GM12878 (cell line): ENCODE measurements at regions not wholly inside any gene's neighbourhood (a gene's known extent, or its start where the extent isn't known, plus 50 kb on each side); places are given as distances from the start of the nearest gene placed in this dataset.

Source experiments
- ATAC-seq: fragments of 200-7000 bp; cut with Tn5 transposase; 3 replicates; pipeline ENCODE4 v1.9.1; 2020; ENCODE audit warnings: mild to moderate bottlenecking, moderate library complexity
- BruUV-seq: library from RNA; stranded (reverse); fragments of 400-500 nt; replicated peaks from 2 replicates; lab custom pipeline; 2021; lab: Mats Ljungman, UMichigan
- CTCF ChIA-PET: fragments of 300-600 bp; sonication (Branson Sonifier 250); formaldehyde crosslinking; extraction: SDS; loops from one replicate; lab custom pipeline; 2021; ENCODE audit warnings: inconsistent platforms; lab: Yijun Ruan, JAX
- POLR2A ChIA-PET: fragments of 350-600 bp; formaldehyde crosslinking; extraction: SDS; loops from one replicate; lab custom pipeline; 2021; ENCODE audit warnings: inconsistent platforms; lab: Charles Lee
- RAD21 ChIA-PET: fragments of 300-600 bp; sonication (Branson Sonifier 250); formaldehyde crosslinking; loops from one replicate; lab custom pipeline; 2023; ENCODE audit warnings: antibody characterized with exemption; ENCODE audit not compliant: unreplicated experiment; lab: Charles Lee
- SMC1A ChIA-PET: fragments of 300-600 bp; sonication (Branson Sonifier 250); formaldehyde crosslinking; loops from one replicate; lab custom pipeline; 2023; ENCODE audit not compliant: unreplicated experiment, uncharacterized antibody; lab: Charles Lee
- DNase-seq: peaks from one replicate; pipeline ENCODE4 v3.0.0-alpha.2; 2011; ENCODE audit warnings: low read depth, low spot score
- FAIRE-seq: peaks from 3 replicates; lab custom pipeline; 2011; peaks lifted over from hg19 to GRCh38; lab: Jason Lieb, UNC
- H2AFZ ChIP-seq: 2 replicates; pipeline ENCODE4 v1.6.0; 2011; ENCODE audit warnings: low read depth, low read length, control low read depth; ENCODE audit not compliant: control insufficient read depth
- H3K27ac ChIP-seq: 2 replicates; pipeline ENCODE4 v1.5.1; 2011; ENCODE audit warnings: control low read depth; ENCODE audit not compliant: control insufficient read depth, insufficient read depth
- H3K27me3 ChIP-seq, 2 experiments: replicated peaks in 1 of 2; 2 replicates each; pipeline versions ENCODE4 v1.6.0 to v1.6.1; 2011; ENCODE audit warnings: low read length in 1 of 2; ENCODE audit not compliant: control insufficient read depth in 2 of 2, insufficient read depth in 2 of 2
- H3K36me3 ChIP-seq, 2 experiments: 2 replicates each; pipeline ENCODE4 v1.5.1; 2011; ENCODE audit warnings: low read length in 1 of 2; ENCODE audit not compliant: control insufficient read depth in 2 of 2, insufficient read depth in 2 of 2
- H3K4me1 ChIP-seq: 2 replicates; pipeline ENCODE4 v1.6.1; 2011; ENCODE audit warnings: mild to moderate bottlenecking, low read length, moderate library complexity, mixed read lengths; ENCODE audit not compliant: control insufficient read depth, insufficient read depth
- H3K4me2 ChIP-seq: 2 replicates; pipeline ENCODE4 v1.6.0; 2011; ENCODE audit warnings: control low read depth; ENCODE audit not compliant: control insufficient read depth, insufficient read depth
- H3K4me3 ChIP-seq: fragments of 200-600 bp; sonication (generic); 2 replicates; pipeline ENCODE4 v1.5.1; 2016
- H3K79me2 ChIP-seq: 2 replicates; pipeline ENCODE4 v1.6.0; 2011; ENCODE audit warnings: low read length; ENCODE audit not compliant: control insufficient read depth, insufficient read depth
- H3K9ac ChIP-seq: 2 replicates; pipeline ENCODE4 v1.8.0; 2011; ENCODE audit warnings: low read length, control low read depth, mixed read lengths; ENCODE audit not compliant: control insufficient read depth, insufficient read depth
- H3K9me3 ChIP-seq: replicated peaks from 3 replicates; pipeline ENCODE4 v1.5.1; 2011; ENCODE audit warnings: mild to moderate bottlenecking, low read length; ENCODE audit not compliant: control insufficient read depth, insufficient read depth
- H4K20me1 ChIP-seq: 2 replicates; pipeline ENCODE4 v1.6.0; 2011; ENCODE audit not compliant: control insufficient read depth, insufficient read depth
- ASH2L ChIP-seq: fragments of 300-600, 200-600 bp; sonication (generic); IDR thresholded peaks from 2 replicates; pipeline ENCODE4 v1.6.1; 2017; ENCODE audit warnings: low read depth, mild to moderate bottlenecking, borderline replicate concordance
- ATF2 ChIP-seq: IDR thresholded peaks from 2 replicates; pipeline ENCODE4 v1.6.1; 2012; ENCODE audit warnings: low read length, inconsistent platforms
- ATF7 ChIP-seq: fragments of 450-650 bp; IDR thresholded peaks from 2 replicates; pipeline ENCODE4 v1.6.1; 2016; ENCODE audit warnings: low read depth, mild to moderate bottlenecking
- ESRRA ChIP-seq: IDR thresholded peaks from 2 replicates; pipeline ENCODE4 v1.6.1; 2012; ENCODE audit warnings: mild to moderate bottlenecking, low read length, improper control_type of control experiment
- FOXK2 ChIP-seq: fragments of 450-650 bp; IDR thresholded peaks from 2 replicates; pipeline ENCODE4 v1.6.1; 2017; ENCODE audit warnings: mild to moderate bottlenecking, moderate library complexity
- NFYA ChIP-seq: IDR thresholded peaks from 2 replicates; pipeline ENCODE4 v1.6.1; 2011; ENCODE audit warnings: low read depth, mild to moderate bottlenecking, low read length, improper control_type of control experiment, borderline replicate concordance
- PAX5 ChIP-seq: IDR thresholded peaks from 2 replicates; pipeline ENCODE4 v1.6.1; 2011; ENCODE audit warnings: low read depth, low read length, borderline replicate concordance
- POLR2AphosphoS2 ChIP-seq: IDR thresholded peaks from 2 replicates; pipeline ENCODE4 v1.6.1; 2011; ENCODE audit warnings: low read depth, mild to moderate bottlenecking, low read length, improper control_type of control experiment, moderate library complexity
- POU2F2 ChIP-seq: IDR thresholded peaks from 3 replicates; pipeline ENCODE4 v1.6.1; 2011; ENCODE audit warnings: low read depth, mild to moderate bottlenecking, low read length, borderline replicate concordance
- SIN3A ChIP-seq: IDR thresholded peaks from 2 replicates; pipeline ENCODE4 v1.6.1; 2012; ENCODE audit warnings: low read depth, low read length, improper control_type of control experiment
- SREBF1 ChIP-seq: IDR thresholded peaks from 2 replicates; pipeline ENCODE4 v1.6.1; 2012; ENCODE audit warnings: mild to moderate bottlenecking, low read length
- ZNF207 ChIP-seq: fragments of 450-650 bp; IDR thresholded peaks from 2 replicates; pipeline ENCODE4 v1.6.1; 2014; ENCODE audit warnings: antibody characterized with exemption, mild to moderate bottlenecking, borderline replicate concordance
- ZNF384 ChIP-seq: IDR thresholded peaks from 2 replicates; pipeline ENCODE4 v1.6.1; 2012; ENCODE audit warnings: low read depth, mild to moderate bottlenecking, low read length, improper control_type of control experiment, borderline replicate concordance
- ZSCAN29 ChIP-seq: fragments of 450-650 bp; IDR thresholded peaks from 2 replicates; pipeline ENCODE4 v1.6.1; 2017; ENCODE audit warnings: mild to moderate bottlenecking, moderate library complexity
- WGBS: methylation state at CpG from one replicate; pipeline ENCODE4 v1.1.6; 2016; ENCODE audit warnings: low lambda C conversion rate; ENCODE audit not compliant: insufficient replicate concordance, insufficient coverage; ENCODE audit errors: missing lambda C conversion rate; 5-methylcytosine and 5-hydroxymethylcytosine counted together
- in situ Hi-C: fragments of 300-500 bp; cut with MboI; formaldehyde crosslinking; loops from 9 replicates; pipeline ENCODE4 v1.14.3; 2018; ENCODE audit warnings: mixed read lengths
- intact Hi-C: fragments of 100-400 bp; cut with micrococcal nuclease; formaldehyde crosslinking; loops from one replicate; pipeline ENCODE4 v1.14.2; 2022; ENCODE audit not compliant: unreplicated experiment
- TF ChIP-seq, protein P1 (sequence below): fragments of 450-650 bp; conservative IDR thresholded peaks from 2 replicates; pipeline ENCODE4 v1.6.1; 2017; ENCODE audit warnings: mild to moderate bottlenecking, moderate library complexity

GRCh38 chr12:85693093-85693665 is 143.0 kb downstream of the RASSF9 start:
- H3K79me2 ChIP-seq: no peaks in the 10 kb centered on the region
- CTCF ChIA-PET: no interaction called here
- no peaks in the 10 kb centered on the region; the same call in 1 of the 2 replicates for H4K20me1 ChIP-seq
- TF ChIP-seq ATF2: no peak
- no peak for TF ChIP-seq SREBF1
- TF ChIP-seq ATF7: no peak
- no peak for TF ChIP-seq SIN3A
- no peak for TF ChIP-seq ASH2L
- no peak for TF ChIP-seq ZNF207
- TF ChIP-seq ZSCAN29: no peak
- no peak for TF ChIP-seq NFYA
- no peak for TF ChIP-seq ESRRA
- no peak for TF ChIP-seq PAX5
- TF ChIP-seq, protein P1, sequence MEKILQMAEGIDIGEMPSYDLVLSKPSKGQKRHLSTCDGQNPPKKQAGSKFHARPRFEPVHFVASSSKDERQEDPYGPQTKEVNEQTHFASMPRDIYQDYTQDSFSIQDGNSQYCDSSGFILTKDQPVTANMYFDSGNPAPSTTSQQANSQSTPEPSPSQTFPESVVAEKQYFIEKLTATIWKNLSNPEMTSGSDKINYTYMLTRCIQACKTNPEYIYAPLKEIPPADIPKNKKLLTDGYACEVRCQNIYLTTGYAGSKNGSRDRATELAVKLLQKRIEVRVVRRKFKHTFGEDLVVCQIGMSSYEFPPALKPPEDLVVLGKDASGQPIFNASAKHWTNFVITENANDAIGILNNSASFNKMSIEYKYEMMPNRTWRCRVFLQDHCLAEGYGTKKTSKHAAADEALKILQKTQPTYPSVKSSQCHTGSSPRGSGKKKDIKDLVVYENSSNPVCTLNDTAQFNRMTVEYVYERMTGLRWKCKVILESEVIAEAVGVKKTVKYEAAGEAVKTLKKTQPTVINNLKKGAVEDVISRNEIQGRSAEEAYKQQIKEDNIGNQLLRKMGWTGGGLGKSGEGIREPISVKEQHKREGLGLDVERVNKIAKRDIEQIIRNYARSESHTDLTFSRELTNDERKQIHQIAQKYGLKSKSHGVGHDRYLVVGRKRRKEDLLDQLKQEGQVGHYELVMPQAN: no peak
- TF ChIP-seq ZNF384: no peak
- TF ChIP-seq POU2F2: no peak
- TF ChIP-seq FOXK2: no peak
- no peak for TF ChIP-seq POLR2AphosphoS2
- POLR2A ChIA-PET: no interaction called here
- no peak overlapping the region for H2AFZ ChIP-seq
- intact Hi-C loops: no loop called here
- no peak for ATAC-seq
- H3K9ac ChIP-seq: no peak overlapping the region
- H3K9me3 ChIP-seq: no peaks in the 10 kb centered on the region
- in situ Hi-C loops: no loop called here
- BruUV-seq: no TSS peak
- no peaks in the 10 kb centered on the region for H3K36me3 ChIP-seq
- no peaks in the 10 kb centered on the region for H3K27me3 ChIP-seq
- DNase-seq: no peak
- RAD21 ChIA-PET: no interaction called here
- no peak overlapping the region for H3K4me3 ChIP-seq
- no peaks in the 10 kb centered on the region for H3K4me1 ChIP-seq
- SMC1A ChIA-PET: no interaction called here
- H3K27ac ChIP-seq: no peak overlapping the region
- 34% methylated on average over 3 of the region's 3 CpGs for WGBS
- no peak for FAIRE-seq
- no peak overlapping the region for H3K4me2 ChIP-seq
